Fibroblast of villous mesenchyme (primary cell): ENCODE measurements at regions not wholly inside any gene's neighbourhood (a gene's known extent, or its start where the extent isn't known, plus 50 kb on each side); places are given as distances from the start of the nearest gene placed in this dataset.

Experiments
- DNase-seq: peaks from one replicate; pipeline ENCODE4 v3.0.0-alpha.2; 2010; ENCODE audit warnings: low read depth
- H3K4me3 ChIP-seq: 2 replicates; pipeline ENCODE4 v1.5.1; 2011; ENCODE audit warnings: low read depth, mild to moderate bottlenecking, low read length
- TF ChIP-seq, protein P1 (sequence below): IDR thresholded peaks from 2 replicates; pipeline ENCODE4 v1.5.1; 2012; ENCODE audit warnings: low read depth, mild to moderate bottlenecking, low read length; ENCODE audit not compliant: insufficient read depth

- H3K4me3 ChIP-seq: no peak overlapping the region
- no peak for DNase-seq
- TF ChIP-seq, protein P1, sequence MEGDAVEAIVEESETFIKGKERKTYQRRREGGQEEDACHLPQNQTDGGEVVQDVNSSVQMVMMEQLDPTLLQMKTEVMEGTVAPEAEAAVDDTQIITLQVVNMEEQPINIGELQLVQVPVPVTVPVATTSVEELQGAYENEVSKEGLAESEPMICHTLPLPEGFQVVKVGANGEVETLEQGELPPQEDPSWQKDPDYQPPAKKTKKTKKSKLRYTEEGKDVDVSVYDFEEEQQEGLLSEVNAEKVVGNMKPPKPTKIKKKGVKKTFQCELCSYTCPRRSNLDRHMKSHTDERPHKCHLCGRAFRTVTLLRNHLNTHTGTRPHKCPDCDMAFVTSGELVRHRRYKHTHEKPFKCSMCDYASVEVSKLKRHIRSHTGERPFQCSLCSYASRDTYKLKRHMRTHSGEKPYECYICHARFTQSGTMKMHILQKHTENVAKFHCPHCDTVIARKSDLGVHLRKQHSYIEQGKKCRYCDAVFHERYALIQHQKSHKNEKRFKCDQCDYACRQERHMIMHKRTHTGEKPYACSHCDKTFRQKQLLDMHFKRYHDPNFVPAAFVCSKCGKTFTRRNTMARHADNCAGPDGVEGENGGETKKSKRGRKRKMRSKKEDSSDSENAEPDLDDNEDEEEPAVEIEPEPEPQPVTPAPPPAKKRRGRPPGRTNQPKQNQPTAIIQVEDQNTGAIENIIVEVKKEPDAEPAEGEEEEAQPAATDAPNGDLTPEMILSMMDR: no peak
These were observed 925.8 kb downstream of the C4orf33 start for GRCh38 chr4:130021706-130022105.

DNA sequence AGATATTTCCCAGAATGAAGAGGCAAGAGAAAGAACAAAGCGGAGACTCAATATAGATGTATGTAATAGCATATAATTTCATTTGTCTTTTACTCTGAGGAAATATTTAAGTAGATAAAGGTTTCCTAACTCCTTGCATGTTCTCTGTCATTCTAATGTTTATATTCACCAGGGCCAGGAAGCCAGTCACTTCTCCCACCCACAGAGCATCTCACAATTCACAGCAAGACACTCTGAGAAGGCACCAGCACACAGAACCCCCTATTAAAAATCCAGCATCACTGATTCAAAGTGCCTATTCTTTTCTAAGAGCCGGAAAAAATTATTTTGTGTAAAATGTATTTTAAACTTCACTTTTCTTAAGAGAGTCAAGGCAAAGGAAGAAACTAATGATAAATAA, 927.1 kb downstream of the C4orf33 start:
- TF ChIP-seq, protein P1: no peak
- no peak overlapping the region for H3K4me3 ChIP-seq
- DNase-seq: no peak

DNA sequence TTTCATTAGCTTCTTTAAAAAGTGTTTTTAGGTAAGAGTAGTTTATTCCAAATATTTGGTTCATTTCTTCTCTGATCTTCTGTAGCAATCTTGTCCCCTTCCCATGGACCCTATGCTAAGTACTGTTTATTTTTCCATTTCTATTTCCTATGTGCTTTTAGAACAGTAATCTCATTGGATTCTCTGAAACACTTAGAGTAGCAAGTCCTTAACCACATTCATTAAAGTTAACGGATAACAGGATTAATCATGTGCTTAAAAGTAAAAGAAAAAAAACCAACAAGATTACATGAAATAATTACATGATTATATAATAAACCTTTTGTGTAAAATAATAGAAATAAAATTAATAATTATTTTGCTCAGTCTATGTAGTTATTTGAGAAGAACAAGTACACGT, 929.7 kb downstream of the C4orf33 start:
- TF ChIP-seq, protein P1: no peak
- DNase-seq: no peak
- H3K4me3 ChIP-seq: no peak overlapping the region

DNA sequence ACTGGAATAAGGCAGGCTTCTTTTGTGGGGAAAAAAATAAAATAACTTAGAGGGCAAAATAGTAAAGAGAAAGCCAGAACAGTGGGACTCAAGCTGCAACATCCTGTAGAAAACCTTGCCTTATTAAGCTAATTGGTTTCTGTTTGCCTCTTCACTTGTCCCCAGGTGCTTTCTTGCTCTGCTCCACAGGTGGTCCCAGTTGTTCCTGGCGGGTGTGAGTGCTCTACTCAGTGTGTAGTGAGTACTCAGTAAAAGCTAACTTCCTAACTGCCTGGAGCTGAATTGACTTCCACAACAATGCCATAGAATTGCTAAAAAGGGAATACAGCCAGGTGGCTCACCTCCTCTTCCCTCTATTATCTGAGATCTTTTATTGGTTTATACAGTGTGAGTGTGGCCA, 930.2 kb downstream of the C4orf33 start:
- TF ChIP-seq, protein P1: no peak
- no peak for DNase-seq
- H3K4me3 ChIP-seq: no peak overlapping the region

- TF ChIP-seq, protein P1: no peak
- no peak for DNase-seq
- H3K4me3 ChIP-seq: no peak overlapping the region
These were observed 932.0 kb downstream of the C4orf33 start for GRCh38 chr4:130027973-130028372.

DNA sequence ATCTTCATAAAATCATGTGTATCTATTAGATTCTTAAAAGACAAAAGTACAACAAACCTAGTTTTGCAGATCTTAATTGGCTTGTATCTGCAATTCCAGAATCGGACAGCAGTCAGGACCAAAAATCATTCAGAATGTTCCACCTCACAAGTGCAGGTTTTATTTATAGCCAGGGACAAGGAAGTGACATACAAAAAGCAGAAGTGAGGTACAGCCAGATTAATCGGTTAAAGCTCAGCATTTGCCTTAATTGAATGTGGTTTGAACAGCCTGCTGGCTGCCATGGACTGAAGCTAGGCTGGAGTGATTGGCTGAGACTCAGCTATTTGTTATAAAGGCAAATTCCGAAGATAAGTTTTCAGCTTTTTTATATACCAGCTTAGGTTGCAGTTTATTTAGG, 932.6 kb downstream of the C4orf33 start:
- TF ChIP-seq, protein P1: no peak
- no peak for DNase-seq
- H3K4me3 ChIP-seq: no peak overlapping the region

- TF ChIP-seq, protein P1: no peak
- DNase-seq: no peak
- H3K4me3 ChIP-seq: no peak overlapping the region
These were observed 933.5 kb downstream of the C4orf33 start for GRCh38 chr4:130029442-130029841.
